ENCODE measurements at regions not wholly inside any gene's neighbourhood (a gene's known extent, or its start where the extent isn't known, plus 50 kb on each side); places are given as distances from the start of the nearest gene placed in this dataset.

GRCh38 chr3:166478356-166478755 is 641.1 kb upstream of the BCHE start:
- ATAC-seq: no peak
- H3K9me3 ChIP-seq: peaks cover 0 to 24% (median 4%) of the 10 kb centered on the region in 11 donors
- no peaks in the 10 kb centered on the region for H3K36me3 ChIP-seq
- H3K27ac ChIP-seq: no peak overlapping the region
- no peaks in the 10 kb centered on the region for H3K27me3 ChIP-seq
- intact Hi-C loops (cut with DNase I): no loop called here
- WGBS, 2 donors: 64 to 73% methylated on average over 3 of the region's 3 CpGs
- H3K4me3 ChIP-seq: no peak overlapping the region
- TF ChIP-seq CTCF (IDR thresholded peaks at IDR 0.05): no peak
- no peak for DNase-seq
- no peaks in the 10 kb centered on the region for H3K4me1 ChIP-seq

- H3K27me3 ChIP-seq: no peaks in the 10 kb centered on the region
- H3K4me1 ChIP-seq: no peaks in the 10 kb centered on the region
- H3K9me3 ChIP-seq: peaks cover 0 to 7% (median 0%) of the 10 kb centered on the region in 11 donors
- 70 to 82% methylated on average over 2 of the region's 2 CpGs for WGBS, 2 donors
- intact Hi-C loops (cut with DNase I): no loop called here
- no peak for TF ChIP-seq CTCF (IDR thresholded peaks at IDR 0.05)
- no peak for ATAC-seq
- no peaks in the 10 kb centered on the region for H3K36me3 ChIP-seq
- H3K4me3 ChIP-seq: no peak overlapping the region
- no peak overlapping the region for H3K27ac ChIP-seq
- no peak for DNase-seq
These were observed 636.3 kb upstream of the BCHE start for GRCh38 chr3:166473501-166473900.

DNA sequence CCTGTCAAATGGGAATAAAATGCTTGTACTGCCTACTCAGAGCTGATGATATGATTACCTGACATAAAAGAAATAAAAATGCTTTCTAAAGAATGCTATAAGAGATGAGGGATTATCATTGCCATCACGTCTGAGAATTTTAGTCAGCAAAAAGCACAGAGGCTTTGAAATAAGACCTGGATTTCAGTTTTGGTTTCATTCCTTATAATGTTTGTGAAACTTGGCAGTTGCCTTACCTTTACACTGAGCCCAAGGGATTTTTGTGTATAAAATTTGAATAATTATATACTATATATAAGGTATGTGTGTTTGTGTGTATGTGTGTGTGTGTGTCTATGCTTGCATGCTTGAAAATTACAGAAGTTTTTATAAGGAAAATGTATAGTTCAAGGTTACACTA is 634.8 kb upstream of the BCHE start:
- H3K27ac ChIP-seq: no peak overlapping the region
- no peak overlapping the region for H3K4me3 ChIP-seq
- ATAC-seq (no peak), DNase-seq (no peak)
- peaks cover 0 to 3% (median 0%) of the 10 kb centered on the region in 11 donors for H3K9me3 ChIP-seq
- intact Hi-C loops (cut with DNase I): no loop called here
- TF ChIP-seq CTCF (IDR thresholded peaks at IDR 0.05): no peak
- no peaks in the 10 kb centered on the region for H3K27me3 ChIP-seq
- 44 to 71% methylated on average over 1 of the region's 1 CpG for WGBS, 2 donors
- H3K36me3 ChIP-seq: no peaks in the 10 kb centered on the region
- H3K4me1 ChIP-seq: no peaks in the 10 kb centered on the region

- no peak for TF ChIP-seq CTCF (IDR thresholded peaks at IDR 0.05)
- no peak overlapping the region for H3K4me3 ChIP-seq
- H3K4me1 ChIP-seq: no peaks in the 10 kb centered on the region
- no peaks in the 10 kb centered on the region for H3K27me3 ChIP-seq
- ATAC-seq: no peak
- H3K36me3 ChIP-seq: no peaks in the 10 kb centered on the region
- intact Hi-C loops (cut with DNase I): no loop called here
- DNase-seq: no peak
- no peak overlapping the region for H3K27ac ChIP-seq
- WGBS, 2 donors: 77 to 81% methylated on average over 4 of the region's 4 CpGs
- peaks cover 0 to 3% (median 0%) of the 10 kb centered on the region in 11 donors for H3K9me3 ChIP-seq
These were observed 634.0 kb upstream of the BCHE start for GRCh38 chr3:166471074-166471767.
